ENCODE measurements at regions not wholly inside any gene's neighbourhood (a gene's known extent, or its start where the extent isn't known, plus 50 kb on each side); places are given as distances from the start of the nearest gene placed in this dataset.

GRCh38 chr5:42015681-42016080 is 90.6 kb downstream of the FBXO4 start:
- TF ChIP-seq CTCF (IDR thresholded peaks at IDR 0.05), result no peak
- no peak for TF ChIP-seq POLR2A (IDR thresholded peaks at IDR 0.05)
